Spleen (tissue), 7 donors: ENCODE measurements at regions not wholly inside any gene's neighbourhood (a gene's known extent, or its start where the extent isn't known, plus 50 kb on each side); places are given as distances from the start of the nearest gene placed in this dataset.

Experiments used
- CTCF ChIP-seq, 11 experiments: fragments of 200-600 bp in 7 of 11; fragments of 450-650 bp in 4 of 11; sonication (generic) in 4 of 11; IDR thresholded peaks in 8 of 11; conservative IDR thresholded peaks in 3 of 11; 1 replicate in 7 of 11; 2 replicates in 4 of 11; pipeline versions ENCODE4 v1.4.0 to v1.8.0; 2016 to 2021; ENCODE audit warnings: antibody characterized with exemption in 11 of 11, inconsistent platforms in 4 of 11, mild to moderate bottlenecking in 1 of 11
- POLR2A ChIP-seq, 3 donors: fragments of 450-650 bp; IDR thresholded peaks; one replicate each; pipeline ENCODE4 v1.5.1; 2017; ENCODE audit warnings: antibody characterized with exemption in 3 of 3, mild to moderate bottlenecking in 1 of 3
- POLR2AphosphoS5 ChIP-seq, 3 donors: sonication (generic); formaldehyde crosslinking; IDR thresholded peaks; one replicate each; pipeline ENCODE4 v1.5.1; 2017; ENCODE audit warnings: antibody characterized with exemption in 3 of 3
- donor health status: DM: no; HTN: no; CAD: no; lungs with moderate emphysema.
- donor health status: DM: no; HTN: no; CAD: no.
- donor health status: DM: no; HTN: no; CAD: no.

- TF ChIP-seq CTCF (IDR thresholded peaks at IDR 0.05 in 8 of 11, conservative IDR thresholded peaks at IDR 0.05 in 3 of 11): no peak
- TF ChIP-seq POLR2A (IDR thresholded peaks at IDR 0.05): no peak
- no peak for TF ChIP-seq POLR2AphosphoS5 (IDR thresholded peaks at IDR 0.05)
Measured at GRCh38 chr4:41865306-41865980, 69.8 kb upstream of the TMEM33 start.
